SK-N-SH (cell line): ENCODE measurements at regions not wholly inside any gene's neighbourhood (a gene's known extent, or its start where the extent isn't known, plus 50 kb on each side); places are given as distances from the start of the nearest gene placed in this dataset.

ENCODE experiments used
- CTCF ChIP-seq: fragments of 200-600 bp; sonication (generic); IDR thresholded peaks from 2 replicates; pipeline ENCODE4 v1.6.1; 2017; ENCODE audit warnings: antibody characterized with exemption, mild to moderate bottlenecking, moderate library complexity
- EP300 ChIP-seq, 2 experiments: IDR thresholded peaks; 2 replicates each; pipeline versions ENCODE4 v1.4.0 to v1.6.1; 2012; ENCODE audit warnings: borderline replicate concordance in 1 of 2, low read depth in 1 of 2, low read length in 1 of 2
- FOSL2 ChIP-seq: IDR thresholded peaks from 2 replicates; pipeline ENCODE4 v1.4.0; 2012; ENCODE audit warnings: low read depth, mild to moderate bottlenecking, moderate library complexity, borderline replicate concordance
- GABPA ChIP-seq: IDR thresholded peaks from 2 replicates; pipeline ENCODE4 v1.4.0; 2012; ENCODE audit warnings: low read depth, mild to moderate bottlenecking
- POLR2AphosphoS5 ChIP-seq: IDR thresholded peaks from 2 replicates; pipeline ENCODE4 v1.6.1; 2012; ENCODE audit warnings: low read depth, low read length
- REST ChIP-seq: IDR thresholded peaks from 2 replicates; pipeline ENCODE4 v1.6.1; 2012; ENCODE audit warnings: mild to moderate bottlenecking, low read depth, low read length, moderate library complexity
- USF2 ChIP-seq: fragments of 150-350 bp; IDR thresholded peaks from 2 replicates; pipeline ENCODE4 v1.6.1; 2017; ENCODE audit warnings: antibody characterized with exemption, low read length, low read depth, borderline replicate concordance
- ZBTB33 ChIP-seq: IDR thresholded peaks from 2 replicates; pipeline ENCODE4 v1.4.0; 2012; ENCODE audit warnings: low read depth, borderline replicate concordance

GRCh38 chr2:67341336-67341735 is 55.8 kb upstream of the ETAA1 start:
- TF ChIP-seq REST (no peak), USF2 (no peak), POLR2AphosphoS5 (no peak), CTCF (no peak), ZBTB33 (no peak), EP300 (IDR thresholded peaks at IDR 0.05; ENCODE audit: borderline replicate concordance in 1 of 2, low read depth in 1 of 2, low read length in 1 of 2) (no peak), FOSL2 (no peak), GABPA (no peak)
